Ishikawa (cell line): ENCODE measurements at regions not wholly inside any gene's neighbourhood (a gene's known extent, or its start where the extent isn't known, plus 50 kb on each side); places are given as distances from the start of the nearest gene placed in this dataset.

Experiments used
- CEBPB ChIP-seq: IDR thresholded peaks from 2 replicates; pipeline ENCODE4 v1.6.1; 2012
- CREB1 ChIP-seq: IDR thresholded peaks from 2 replicates; pipeline ENCODE4 v1.6.1; 2012; ENCODE audit warnings: low read depth
- EGR1 ChIP-seq: IDR thresholded peaks from 2 replicates; pipeline ENCODE4 v1.6.1; 2012
- EP300 ChIP-seq: IDR thresholded peaks from 2 replicates; pipeline ENCODE4 v1.6.1; 2012; ENCODE audit warnings: borderline replicate concordance
- FOXM1 ChIP-seq: IDR thresholded peaks from 2 replicates; pipeline ENCODE4 v1.6.1; 2012; ENCODE audit warnings: low read depth, borderline replicate concordance
- MAX ChIP-seq: IDR thresholded peaks from 2 replicates; pipeline ENCODE4 v1.6.1; 2012
- NFIC ChIP-seq: IDR thresholded peaks from 2 replicates; pipeline ENCODE4 v1.6.1; 2012
- RAD21 ChIP-seq: IDR thresholded peaks from 2 replicates; pipeline ENCODE4 v1.6.1; 2012; ENCODE audit warnings: low read depth
- REST ChIP-seq: IDR thresholded peaks from 2 replicates; pipeline ENCODE4 v1.6.1; 2012; ENCODE audit warnings: low read depth, mild to moderate bottlenecking
- TAF1 ChIP-seq: IDR thresholded peaks from 2 replicates; pipeline ENCODE4 v1.6.1; 2012; ENCODE audit warnings: low read depth, mild to moderate bottlenecking
- TCF12 ChIP-seq: IDR thresholded peaks from 2 replicates; pipeline ENCODE4 v1.6.1; 2012; ENCODE audit warnings: low read depth
- TEAD4 ChIP-seq: IDR thresholded peaks from 2 replicates; pipeline ENCODE4 v1.6.1; 2012
- USF1 ChIP-seq: IDR thresholded peaks from 2 replicates; pipeline ENCODE4 v1.6.1; 2012
- YY1 ChIP-seq: IDR thresholded peaks from 2 replicates; pipeline ENCODE4 v1.6.1; 2012; ENCODE audit warnings: low read depth
- ZBTB7A ChIP-seq: IDR thresholded peaks from 2 replicates; pipeline ENCODE4 v1.6.1; 2012; ENCODE audit warnings: low read depth

GRCh38 chr13:107977071-107977574 is 238.2 kb downstream of the LIG4 start:
- no peak for TF ChIP-seq YY1
- TF ChIP-seq TCF12: no peak
- no peak for TF ChIP-seq TAF1
- no peak for TF ChIP-seq EP300
- TF ChIP-seq NFIC: no peak
- no peak for TF ChIP-seq REST
- TF ChIP-seq EGR1: no peak
- TF ChIP-seq USF1: no peak
- TF ChIP-seq MAX: no peak
- no peak for TF ChIP-seq CREB1
- no peak for TF ChIP-seq CEBPB
- no peak for TF ChIP-seq RAD21
- TF ChIP-seq ZBTB7A: no peak
- no peak for TF ChIP-seq FOXM1
- no peak for TF ChIP-seq TEAD4

GRCh38 chr13:107976628-107977027 is 238.7 kb downstream of the LIG4 start:
- TF ChIP-seq TEAD4 (no peak), RAD21 (no peak), MAX (no peak), TAF1 (no peak), NFIC (no peak), EP300 (no peak), CREB1 (no peak), TCF12 (no peak), REST (no peak), USF1 (no peak), YY1 (no peak), CEBPB (no peak), FOXM1 (no peak)

- TF ChIP-seq EP300 (no peak), CEBPB (no peak), FOXM1 (no peak), EGR1 (no peak), TAF1 (no peak), ZBTB7A (no peak)
Measured at GRCh38 chr13:107974409-107974808, 240.9 kb downstream of the LIG4 start.

- TF ChIP-seq TAF1: no peak
- no peak for TF ChIP-seq MAX
- TF ChIP-seq EP300: no peak
- TF ChIP-seq FOXM1: no peak
- TF ChIP-seq ZBTB7A: no peak
- TF ChIP-seq CEBPB: no peak
- no peak for TF ChIP-seq YY1
- TF ChIP-seq USF1: no peak
- TF ChIP-seq TEAD4: no peak
- no peak for TF ChIP-seq TCF12
- TF ChIP-seq CREB1: no peak
- TF ChIP-seq NFIC: no peak
- no peak for TF ChIP-seq REST
- no peak for TF ChIP-seq RAD21
- no peak for TF ChIP-seq EGR1
Measured at GRCh38 chr13:107969546-107969945, 245.8 kb downstream of the LIG4 start.
